ENCODE measurements at regions not wholly inside any gene's neighbourhood (a gene's known extent, or its start where the extent isn't known, plus 50 kb on each side); places are given as distances from the start of the nearest gene placed in this dataset.
A peak's percentile ranks its signal among the peaks of the same experiment; 100 is the strongest.

DNA sequence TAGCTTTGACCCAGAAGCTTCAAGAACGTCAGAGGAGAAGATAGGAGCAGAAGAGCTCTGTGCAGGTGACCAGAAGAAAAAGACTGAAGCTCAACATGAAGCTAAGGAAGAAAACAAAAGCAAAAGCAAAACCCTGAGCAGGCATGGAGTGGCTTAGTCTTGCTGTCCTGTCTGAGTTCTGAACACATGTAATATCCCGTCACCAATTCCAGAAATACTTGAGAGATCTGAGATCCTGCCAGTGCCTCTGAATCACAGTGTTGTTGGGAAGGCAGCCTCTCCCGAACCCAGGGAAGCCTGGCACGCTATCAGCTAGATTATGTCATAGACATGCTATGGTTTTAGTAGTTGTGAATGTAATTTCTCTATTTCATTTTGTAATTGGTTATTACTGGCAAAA lies 235.7 kb downstream of the ICE1 start:
- Histone ChIP-seq H3K4me1 (ENCODE audit: control insufficient read depth in 1 of 2, insufficient read depth in 2 of 2, low read length in 2 of 2) (no peaks in the 10 kb centered on the region), H3K27ac (ENCODE audit: low read depth, low read length) (no peak overlapping the region), H3K4me3 (ENCODE audit: low read depth in 1 of 2, low read length in 2 of 2) (peak overlapping the region in 1 of 2 donors; percentile 5), H3K36me3 (ENCODE audit: control insufficient read depth in 1 of 2, insufficient read depth in 2 of 2, low read length in 2 of 2) (no peaks in the 10 kb centered on the region), H3K27me3 (ENCODE audit: control insufficient read depth in 1 of 2, insufficient read depth in 2 of 2, low read length in 2 of 2) (no peaks in the 10 kb centered on the region), H3K9ac (ENCODE audit: low read depth in 1 of 2, low read length in 2 of 2) (no peak overlapping the region), H3K9me3 (ENCODE audit: control insufficient read depth in 1 of 2, low read length in 2 of 2) (no peaks in the 10 kb centered on the region)

DNA sequence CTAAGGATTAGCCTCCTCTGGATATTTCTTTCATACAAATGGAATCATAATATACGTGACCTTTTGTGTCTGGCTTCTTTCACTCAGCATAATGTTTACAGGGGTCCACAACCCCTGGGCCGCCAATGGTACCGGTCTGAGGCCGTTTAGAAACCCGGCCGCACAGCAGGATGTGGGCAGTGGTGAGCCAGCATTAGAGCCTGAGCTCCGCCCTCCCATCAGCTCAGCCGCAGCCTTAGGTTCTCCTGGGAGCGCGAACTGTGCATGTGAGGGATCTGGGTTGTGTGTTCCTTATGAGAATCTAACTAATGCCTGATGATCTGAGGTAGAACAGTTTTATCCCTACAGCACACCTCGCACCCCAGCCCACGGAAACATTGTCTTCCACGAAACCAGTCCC lies 229.7 kb downstream of the ICE1 start:
- H3K27me3 ChIP-seq (ENCODE audit: control insufficient read depth in 1 of 2, insufficient read depth in 2 of 2, low read length in 2 of 2): no peaks in the 10 kb centered on the region
- H3K27ac ChIP-seq (ENCODE audit: low read depth, low read length): no peak overlapping the region
- H3K4me3 ChIP-seq (ENCODE audit: low read depth in 1 of 2, low read length in 2 of 2): no peak overlapping the region
- H3K4me1 ChIP-seq (ENCODE audit: control insufficient read depth in 1 of 2, insufficient read depth in 2 of 2, low read length in 2 of 2): no peaks in the 10 kb centered on the region
- no peak overlapping the region for H3K9ac ChIP-seq (ENCODE audit: low read depth in 1 of 2, low read length in 2 of 2)
- H3K36me3 ChIP-seq (ENCODE audit: control insufficient read depth in 1 of 2, insufficient read depth in 2 of 2, low read length in 2 of 2): no peaks in the 10 kb centered on the region
- no peaks in the 10 kb centered on the region for H3K9me3 ChIP-seq (ENCODE audit: control insufficient read depth in 1 of 2, low read length in 2 of 2)

DNA sequence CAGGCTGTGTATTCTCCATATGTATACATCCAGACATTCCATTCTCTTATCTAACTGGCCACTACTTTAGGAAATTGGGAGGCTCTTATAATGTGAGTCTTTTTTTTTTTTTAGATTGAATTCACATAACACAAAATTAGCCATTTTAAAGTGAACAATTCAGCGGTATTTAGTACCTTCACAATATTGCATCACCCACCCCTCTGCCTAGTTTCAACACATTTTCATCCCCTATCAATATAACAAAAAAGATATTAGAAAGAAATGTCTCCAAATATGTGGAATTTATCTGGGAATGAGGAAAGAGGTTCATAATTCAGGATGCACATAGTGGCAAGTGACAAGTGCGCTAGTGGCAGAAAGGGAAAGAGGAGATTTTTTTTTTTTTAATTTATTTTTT lies 228.5 kb downstream of the ICE1 start:
- H3K27ac ChIP-seq (ENCODE audit: low read depth, low read length): no peak overlapping the region
- H3K4me1 ChIP-seq (ENCODE audit: control insufficient read depth in 1 of 2, insufficient read depth in 2 of 2, low read length in 2 of 2): no peaks in the 10 kb centered on the region
- H3K9ac ChIP-seq (ENCODE audit: low read depth in 1 of 2, low read length in 2 of 2): no peak overlapping the region
- H3K27me3 ChIP-seq (ENCODE audit: control insufficient read depth in 1 of 2, insufficient read depth in 2 of 2, low read length in 2 of 2): no peaks in the 10 kb centered on the region
- H3K9me3 ChIP-seq (ENCODE audit: control insufficient read depth in 1 of 2, low read length in 2 of 2): no peaks in the 10 kb centered on the region
- no peaks in the 10 kb centered on the region for H3K36me3 ChIP-seq (ENCODE audit: control insufficient read depth in 1 of 2, insufficient read depth in 2 of 2, low read length in 2 of 2)
- no peak overlapping the region for H3K4me3 ChIP-seq (ENCODE audit: low read depth in 1 of 2, low read length in 2 of 2)

DNA sequence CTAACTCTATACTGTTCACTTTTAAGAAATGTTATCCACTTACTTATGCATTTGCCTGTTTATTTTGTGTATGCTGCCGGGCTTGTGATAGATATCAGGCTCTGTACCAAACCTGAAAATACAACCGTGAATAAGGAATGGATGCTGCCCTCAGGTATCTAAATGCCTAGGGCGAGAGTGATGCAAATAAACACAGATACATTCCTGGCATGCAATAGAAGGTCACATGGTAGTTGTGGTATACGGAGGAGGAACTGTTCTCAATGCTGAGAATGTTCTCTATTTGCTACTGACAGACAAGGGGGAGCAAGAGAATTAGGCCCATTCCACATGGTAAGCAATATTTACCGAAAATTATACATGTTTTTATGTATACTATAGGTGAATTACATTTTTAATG lies 227.8 kb downstream of the ICE1 start:
- Histone ChIP-seq H3K9ac (ENCODE audit: low read depth in 1 of 2, low read length in 2 of 2) (no peak overlapping the region), H3K36me3 (ENCODE audit: control insufficient read depth in 1 of 2, insufficient read depth in 2 of 2, low read length in 2 of 2) (no peaks in the 10 kb centered on the region), H3K4me1 (ENCODE audit: control insufficient read depth in 1 of 2, insufficient read depth in 2 of 2, low read length in 2 of 2) (no peaks in the 10 kb centered on the region), H3K9me3 (ENCODE audit: control insufficient read depth in 1 of 2, low read length in 2 of 2) (no peaks in the 10 kb centered on the region), H3K27me3 (ENCODE audit: control insufficient read depth in 1 of 2, insufficient read depth in 2 of 2, low read length in 2 of 2) (no peaks in the 10 kb centered on the region), H3K27ac (ENCODE audit: low read depth, low read length) (no peak overlapping the region), H3K4me3 (ENCODE audit: low read depth in 1 of 2, low read length in 2 of 2) (no peak overlapping the region)

DNA sequence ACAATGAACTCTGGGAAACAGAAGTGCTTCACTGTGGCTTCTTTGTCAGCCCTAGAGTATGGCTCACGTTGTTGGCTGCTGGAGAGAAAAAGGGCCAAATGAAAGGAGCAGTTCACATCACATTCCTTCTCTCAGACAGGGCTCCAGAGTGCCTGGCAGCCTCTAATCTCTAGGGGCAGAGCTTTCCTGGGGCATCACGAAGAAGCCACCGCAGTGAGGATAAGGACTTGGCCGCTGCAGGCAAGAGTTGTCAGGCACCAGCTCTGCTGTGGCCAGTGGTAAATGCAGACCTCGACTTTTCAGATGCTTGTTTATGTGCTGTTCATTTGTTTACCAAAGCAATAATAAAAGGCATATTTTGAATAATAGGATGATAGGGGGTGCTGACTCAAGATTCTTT lies 227.2 kb downstream of the ICE1 start:
- no peak overlapping the region for H3K27ac ChIP-seq (ENCODE audit: low read depth, low read length)
- H3K36me3 ChIP-seq (ENCODE audit: control insufficient read depth in 1 of 2, insufficient read depth in 2 of 2, low read length in 2 of 2): no peaks in the 10 kb centered on the region
- H3K27me3 ChIP-seq (ENCODE audit: control insufficient read depth in 1 of 2, insufficient read depth in 2 of 2, low read length in 2 of 2): no peaks in the 10 kb centered on the region
- H3K9me3 ChIP-seq (ENCODE audit: control insufficient read depth in 1 of 2, low read length in 2 of 2): no peaks in the 10 kb centered on the region
- H3K4me1 ChIP-seq (ENCODE audit: control insufficient read depth in 1 of 2, insufficient read depth in 2 of 2, low read length in 2 of 2): no peaks in the 10 kb centered on the region
- no peak overlapping the region for H3K4me3 ChIP-seq (ENCODE audit: low read depth in 1 of 2, low read length in 2 of 2)
- H3K9ac ChIP-seq (ENCODE audit: low read depth in 1 of 2, low read length in 2 of 2): no peak overlapping the region

DNA sequence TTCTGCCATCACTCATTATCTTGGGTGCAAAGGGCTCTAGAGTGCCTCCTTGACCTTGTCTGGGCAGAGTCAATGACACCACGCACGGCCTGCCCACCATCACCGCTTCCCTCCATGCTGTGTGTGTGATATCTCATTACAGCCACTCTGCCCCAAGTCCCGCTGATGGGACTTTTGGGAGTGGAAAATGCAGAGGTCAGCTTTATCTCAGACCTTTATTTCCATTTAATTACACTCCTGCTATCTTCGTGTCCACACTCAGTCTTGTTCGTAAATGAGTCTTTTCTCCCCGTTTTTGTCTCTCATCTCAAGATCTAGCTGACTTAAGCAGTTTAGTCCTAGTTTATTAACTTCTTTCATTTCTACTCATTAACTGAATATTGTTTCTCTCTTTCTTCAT lies 226.2 kb downstream of the ICE1 start:
- H3K36me3 ChIP-seq (ENCODE audit: control insufficient read depth in 1 of 2, insufficient read depth in 2 of 2, low read length in 2 of 2): no peaks in the 10 kb centered on the region
- no peaks in the 10 kb centered on the region for H3K27me3 ChIP-seq (ENCODE audit: control insufficient read depth in 1 of 2, insufficient read depth in 2 of 2, low read length in 2 of 2)
- no peak overlapping the region for H3K9ac ChIP-seq (ENCODE audit: low read depth in 1 of 2, low read length in 2 of 2)
- no peaks in the 10 kb centered on the region for H3K9me3 ChIP-seq (ENCODE audit: control insufficient read depth in 1 of 2, low read length in 2 of 2)
- no peaks in the 10 kb centered on the region for H3K4me1 ChIP-seq (ENCODE audit: control insufficient read depth in 1 of 2, insufficient read depth in 2 of 2, low read length in 2 of 2)
- H3K27ac ChIP-seq (ENCODE audit: low read depth, low read length): no peak overlapping the region
- H3K4me3 ChIP-seq (ENCODE audit: low read depth in 1 of 2, low read length in 2 of 2): no peak overlapping the region

DNA sequence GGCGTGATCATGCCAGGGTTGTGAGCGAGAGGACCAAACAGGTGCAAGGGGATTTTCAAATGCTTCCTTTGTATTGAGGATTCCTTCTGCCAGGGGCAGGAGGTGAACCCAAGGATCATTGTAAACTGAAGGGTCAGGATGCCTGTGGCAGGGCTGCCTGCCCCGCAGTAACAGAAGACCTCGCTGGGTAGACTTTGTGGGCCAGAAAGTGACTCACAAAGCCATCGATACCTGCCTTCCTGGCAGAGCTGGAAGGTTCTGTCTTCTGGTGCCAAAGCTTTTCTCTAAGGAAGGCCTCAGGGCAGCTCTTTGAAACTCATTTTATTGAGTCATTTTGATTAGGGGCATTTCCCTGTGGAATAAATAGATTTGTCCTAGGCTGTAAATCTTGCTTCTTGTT lies 223.4 kb downstream of the ICE1 start:
- Histone ChIP-seq H3K4me3 (ENCODE audit: low read depth in 1 of 2, low read length in 2 of 2) (no peak overlapping the region), H3K4me1 (ENCODE audit: control insufficient read depth in 1 of 2, insufficient read depth in 2 of 2, low read length in 2 of 2) (no peaks in the 10 kb centered on the region), H3K36me3 (ENCODE audit: control insufficient read depth in 1 of 2, insufficient read depth in 2 of 2, low read length in 2 of 2) (no peaks in the 10 kb centered on the region), H3K9me3 (ENCODE audit: control insufficient read depth in 1 of 2, low read length in 2 of 2) (no peaks in the 10 kb centered on the region), H3K27me3 (ENCODE audit: control insufficient read depth in 1 of 2, insufficient read depth in 2 of 2, low read length in 2 of 2) (no peaks in the 10 kb centered on the region), H3K27ac (ENCODE audit: low read depth, low read length) (no peak overlapping the region), H3K9ac (ENCODE audit: low read depth in 1 of 2, low read length in 2 of 2) (no peak overlapping the region)

DNA sequence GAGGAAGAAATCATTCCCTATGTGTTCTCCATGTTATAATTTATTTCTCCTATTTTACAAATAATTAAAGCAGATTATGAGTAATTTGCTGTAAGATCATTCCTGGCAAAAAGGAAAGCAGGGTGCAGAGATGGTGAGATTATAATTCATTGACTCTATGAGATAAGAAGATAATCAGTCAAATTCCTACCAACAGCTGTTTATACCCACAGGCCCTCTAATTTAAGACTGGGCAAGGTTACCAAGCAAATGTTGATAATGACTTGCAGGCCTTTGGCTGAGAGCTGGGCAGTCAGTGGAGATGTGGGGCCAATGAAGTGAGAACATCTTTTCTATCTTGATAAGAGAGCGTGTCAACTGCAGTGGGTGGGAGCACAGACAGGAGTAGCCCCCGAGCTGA lies 222.7 kb downstream of the ICE1 start:
- Histone ChIP-seq H3K4me1 (ENCODE audit: control insufficient read depth in 1 of 2, insufficient read depth in 2 of 2, low read length in 2 of 2) (no peaks in the 10 kb centered on the region), H3K9ac (ENCODE audit: low read depth in 1 of 2, low read length in 2 of 2) (no peak overlapping the region), H3K9me3 (ENCODE audit: control insufficient read depth in 1 of 2, low read length in 2 of 2) (no peaks in the 10 kb centered on the region), H3K27me3 (ENCODE audit: control insufficient read depth in 1 of 2, insufficient read depth in 2 of 2, low read length in 2 of 2) (no peaks in the 10 kb centered on the region), H3K27ac (ENCODE audit: low read depth, low read length) (no peak overlapping the region), H3K36me3 (ENCODE audit: control insufficient read depth in 1 of 2, insufficient read depth in 2 of 2, low read length in 2 of 2) (no peaks in the 10 kb centered on the region), H3K4me3 (ENCODE audit: low read depth in 1 of 2, low read length in 2 of 2) (no peak overlapping the region)

DNA sequence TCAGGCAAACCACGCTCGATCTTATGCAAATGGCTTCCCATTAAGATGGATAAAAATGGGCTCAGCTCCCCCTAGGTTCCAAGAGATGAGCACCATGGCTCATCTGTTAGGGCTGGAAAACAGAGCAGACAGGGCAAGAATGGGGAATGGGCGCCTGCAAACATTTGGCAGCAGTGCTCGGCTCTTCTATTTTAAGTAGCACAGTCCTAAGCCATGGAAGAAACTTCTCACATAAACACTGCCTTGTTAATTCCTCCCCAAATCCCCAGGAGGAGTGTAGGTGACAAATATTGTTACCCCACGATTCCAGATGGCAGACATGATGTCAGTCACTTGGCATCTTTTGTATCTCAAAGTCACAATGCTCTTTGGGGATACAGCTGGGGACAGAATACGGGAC lies 221.8 kb downstream of the ICE1 start:
- Histone ChIP-seq H3K27me3 (ENCODE audit: control insufficient read depth in 1 of 2, insufficient read depth in 2 of 2, low read length in 2 of 2) (no peaks in the 10 kb centered on the region), H3K4me1 (ENCODE audit: control insufficient read depth in 1 of 2, insufficient read depth in 2 of 2, low read length in 2 of 2) (no peaks in the 10 kb centered on the region), H3K36me3 (ENCODE audit: control insufficient read depth in 1 of 2, insufficient read depth in 2 of 2, low read length in 2 of 2) (no peaks in the 10 kb centered on the region), H3K27ac (ENCODE audit: low read depth, low read length) (no peak overlapping the region), H3K9ac (ENCODE audit: low read depth in 1 of 2, low read length in 2 of 2) (no peak overlapping the region), H3K9me3 (ENCODE audit: control insufficient read depth in 1 of 2, low read length in 2 of 2) (no peaks in the 10 kb centered on the region), H3K4me3 (ENCODE audit: low read depth in 1 of 2, low read length in 2 of 2) (no peak overlapping the region)

DNA sequence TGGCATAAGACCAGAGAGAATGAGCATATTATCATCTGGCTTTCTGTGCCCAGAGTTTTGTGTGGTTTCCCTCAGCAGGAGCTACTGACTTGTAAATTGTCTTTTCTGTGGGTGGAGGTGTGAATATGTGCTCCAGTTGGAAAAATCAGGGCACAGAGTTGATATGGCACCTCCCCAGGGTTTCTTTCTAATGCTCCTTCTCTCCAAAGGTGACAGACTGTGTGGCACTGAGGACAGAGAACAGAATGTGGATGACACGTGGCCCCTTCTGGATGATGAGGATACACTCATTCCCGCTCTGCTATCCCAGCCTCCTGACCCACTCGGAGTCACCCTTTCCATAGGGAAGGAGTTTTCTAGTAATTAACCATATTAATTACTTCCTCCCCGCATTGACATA lies 221.0 kb downstream of the ICE1 start:
- H3K27ac ChIP-seq (ENCODE audit: low read depth, low read length): no peak overlapping the region
- H3K27me3 ChIP-seq (ENCODE audit: control insufficient read depth in 1 of 2, insufficient read depth in 2 of 2, low read length in 2 of 2): no peaks in the 10 kb centered on the region
- H3K9ac ChIP-seq (ENCODE audit: low read depth in 1 of 2, low read length in 2 of 2): no peak overlapping the region
- no peak overlapping the region for H3K4me3 ChIP-seq (ENCODE audit: low read depth in 1 of 2, low read length in 2 of 2)
- H3K9me3 ChIP-seq (ENCODE audit: control insufficient read depth in 1 of 2, low read length in 2 of 2): no peaks in the 10 kb centered on the region
- no peaks in the 10 kb centered on the region for H3K36me3 ChIP-seq (ENCODE audit: control insufficient read depth in 1 of 2, insufficient read depth in 2 of 2, low read length in 2 of 2)
- H3K4me1 ChIP-seq (ENCODE audit: control insufficient read depth in 1 of 2, insufficient read depth in 2 of 2, low read length in 2 of 2): no peaks in the 10 kb centered on the region

DNA sequence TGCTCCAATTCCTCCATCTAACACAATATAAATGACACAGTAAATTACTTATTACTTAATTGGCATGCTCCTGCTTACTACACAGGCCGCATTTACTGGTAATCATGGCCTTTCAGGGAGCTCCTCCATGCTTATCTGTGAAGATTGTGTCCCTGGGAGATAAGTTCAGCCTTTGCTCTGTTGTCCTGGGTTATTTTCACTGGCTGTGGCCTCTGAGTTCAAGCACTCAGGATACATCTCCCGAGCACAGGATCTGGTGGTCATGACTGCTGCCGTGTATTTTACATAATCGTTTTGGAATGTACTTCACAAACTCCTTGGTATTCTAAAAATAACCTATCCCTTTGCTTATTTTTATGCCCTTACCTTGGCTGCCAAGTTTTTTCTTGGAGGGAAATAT lies 215.7 kb downstream of the ICE1 start:
- Histone ChIP-seq H3K27me3 (ENCODE audit: control insufficient read depth in 1 of 2, insufficient read depth in 2 of 2, low read length in 2 of 2) (no peaks in the 10 kb centered on the region), H3K9me3 (ENCODE audit: control insufficient read depth in 1 of 2, low read length in 2 of 2) (no peaks in the 10 kb centered on the region), H3K9ac (ENCODE audit: low read depth in 1 of 2, low read length in 2 of 2) (no peak overlapping the region), H3K36me3 (ENCODE audit: control insufficient read depth in 1 of 2, insufficient read depth in 2 of 2, low read length in 2 of 2) (no peaks in the 10 kb centered on the region), H3K27ac (ENCODE audit: low read depth, low read length) (no peak overlapping the region), H3K4me1 (ENCODE audit: control insufficient read depth in 1 of 2, insufficient read depth in 2 of 2, low read length in 2 of 2) (no peaks in the 10 kb centered on the region), H3K4me3 (ENCODE audit: low read depth in 1 of 2, low read length in 2 of 2) (no peak overlapping the region)

Measured in duodenal mucosa (tissue), 2 donors.